Left hindlimb (tissue), 1 donor: ENCODE measurements at regions not wholly inside any gene's neighbourhood (a gene's known extent, or its start where the extent isn't known, plus 50 kb on each side); places are given as distances from the start of the nearest gene placed in this dataset.

ENCODE experiments used
- DNase-seq: peaks from one replicate; pipeline ENCODE4 v3.0.0-alpha.2; 2018

- DNase-seq = no peak
Observed at GRCh38 chr3:162139841-162140240, 643.2 kb downstream of the OTOL1 start.

DNA sequence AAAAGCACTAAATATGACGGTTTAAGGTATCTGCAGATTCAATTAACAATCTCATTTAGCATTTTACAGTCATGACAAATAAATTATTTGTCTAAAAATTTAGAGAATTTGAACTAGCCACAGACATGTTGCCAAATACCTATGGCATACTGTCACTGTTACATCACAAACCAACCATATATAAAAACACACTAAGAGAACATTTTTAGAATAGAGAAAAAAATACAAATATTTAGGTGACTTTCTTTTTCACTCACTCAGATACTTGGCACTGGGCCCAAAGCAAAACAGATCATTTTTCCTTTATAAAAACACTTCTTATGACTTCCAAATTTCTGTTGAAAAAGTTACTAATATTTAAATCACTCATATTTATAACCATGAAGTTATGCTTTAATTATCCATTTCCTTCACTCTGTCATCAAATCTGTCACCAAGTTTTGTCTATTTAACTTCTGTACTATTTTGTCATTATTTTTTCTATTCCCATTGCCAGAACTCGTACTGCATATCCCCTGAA lies 644.7 kb downstream of the OTOL1 start:
- no peak for DNase-seq

GRCh38 chr3:162142511-162142910 lies 645.9 kb downstream of the OTOL1 start:
- no peak for DNase-seq

DNA sequence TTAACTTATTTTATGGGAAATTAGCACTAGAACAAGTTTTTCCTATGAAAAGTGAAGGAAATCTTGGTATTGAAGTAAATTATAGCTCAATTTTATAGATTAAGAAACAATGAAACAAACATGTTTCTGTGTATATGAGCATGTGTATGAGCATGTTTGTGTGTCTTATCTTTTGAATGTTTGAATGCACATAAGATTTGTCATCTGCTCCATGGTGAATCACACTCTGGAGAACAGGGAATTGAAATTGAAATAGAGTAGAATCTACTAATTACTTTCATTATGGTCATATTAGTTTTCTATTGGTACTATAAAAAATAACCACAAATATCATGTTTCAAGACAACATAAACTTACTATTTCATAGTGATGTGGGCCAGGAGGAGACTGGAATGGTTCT lies 646.6 kb downstream of the OTOL1 start:
- DNase-seq = no peak

DNA sequence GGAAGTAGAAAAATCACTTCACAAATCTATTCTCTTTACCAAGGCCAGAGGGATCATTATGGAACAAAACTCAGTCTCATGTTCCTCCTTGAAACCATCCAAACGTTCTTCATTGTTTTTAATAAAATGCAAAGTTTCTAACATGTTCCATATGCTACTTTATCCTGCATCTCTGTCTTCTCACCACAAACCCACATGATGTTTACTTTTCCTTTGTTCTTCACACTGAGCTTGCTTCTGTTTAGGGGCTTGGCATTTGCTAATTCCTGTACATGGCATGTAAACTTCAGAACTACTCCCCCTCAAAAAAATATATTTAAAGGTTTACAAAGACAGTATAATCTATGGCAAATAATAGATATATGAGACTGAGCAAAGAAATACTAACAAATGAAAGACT lies 651.4 kb downstream of the OTOL1 start:
- DNase-seq = no peak

- DNase-seq = no peak
Observed at GRCh38 chr3:162150790-162151189, 654.2 kb downstream of the OTOL1 start.

GRCh38 chr3:162152636-162153035 lies 656.0 kb downstream of the OTOL1 start:
- no peak for DNase-seq

GRCh38 chr3:162161595-162161994 lies 665.0 kb downstream of the OTOL1 start:
- no peak for DNase-seq

GRCh38 chr3:162165346-162165745 lies 668.7 kb downstream of the OTOL1 start:
- no peak for DNase-seq

DNA sequence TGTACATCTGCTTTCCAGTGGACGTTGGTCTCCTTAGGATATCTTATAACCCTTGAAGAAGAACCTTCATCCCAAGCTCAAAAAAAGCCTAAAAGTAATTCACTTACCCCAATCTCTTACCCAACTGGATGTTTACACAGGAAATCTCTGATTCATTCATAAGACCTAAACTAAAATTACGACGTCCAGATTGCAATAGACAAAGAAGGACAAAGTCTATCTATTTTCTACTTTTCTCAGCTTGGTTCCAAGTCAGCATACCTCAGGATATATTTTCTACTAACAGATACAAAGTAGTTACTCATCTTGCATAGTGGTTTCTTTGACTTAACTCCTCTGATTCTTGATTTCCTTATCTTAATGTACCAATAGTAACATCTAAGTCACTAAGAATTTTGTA lies 669.9 kb downstream of the OTOL1 start:
- DNase-seq = no peak

GRCh38 chr3:162168715-162169114 lies 672.1 kb downstream of the OTOL1 start:
- no peak for DNase-seq

DNA sequence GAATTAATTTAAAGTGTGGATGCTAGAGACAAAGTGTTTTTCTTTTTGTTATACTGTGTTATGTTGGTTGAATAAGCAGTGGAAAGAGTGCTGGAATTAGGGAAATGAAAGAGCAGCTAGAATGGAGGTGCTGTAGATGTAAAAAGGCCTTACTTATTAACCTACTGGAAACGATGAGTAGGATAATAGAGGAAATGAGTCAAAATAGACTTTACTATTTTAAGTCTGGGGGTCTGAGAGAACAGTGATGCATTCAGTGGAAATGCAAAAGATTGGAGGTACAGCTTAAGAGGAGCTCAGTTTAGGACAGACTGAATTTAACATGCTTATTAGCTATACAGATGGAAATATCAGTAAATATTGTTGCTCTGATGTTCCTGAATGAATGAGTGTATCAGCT lies 674.0 kb downstream of the OTOL1 start:
- no peak for DNase-seq

- DNase-seq = no peak
Observed at GRCh38 chr3:162171970-162172369, 675.4 kb downstream of the OTOL1 start.

GRCh38 chr3:162175145-162175544 lies 678.5 kb downstream of the OTOL1 start:
- DNase-seq = no peak

DNA sequence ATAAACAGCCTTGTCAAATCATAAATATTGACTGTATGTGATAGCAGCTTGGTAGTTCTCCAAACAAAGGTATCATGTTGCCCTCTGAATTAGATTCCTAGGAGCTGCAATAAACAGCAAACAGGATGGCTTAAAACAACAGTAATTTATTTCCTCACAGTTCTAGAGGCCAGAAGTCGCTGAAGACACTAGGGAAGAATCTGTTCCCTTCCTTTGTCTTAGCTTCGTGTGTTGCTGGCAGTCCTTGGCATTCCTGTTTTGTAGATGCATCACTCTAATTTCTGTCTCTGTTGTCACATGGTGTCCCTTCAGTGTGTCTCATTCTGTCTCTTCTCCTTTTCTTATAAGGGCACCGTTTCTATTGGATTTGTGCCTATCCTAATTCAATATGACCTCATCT lies 679.3 kb downstream of the OTOL1 start:
- no peak for DNase-seq

GRCh38 chr3:162183440-162183839 lies 686.8 kb downstream of the OTOL1 start:
- no peak for DNase-seq

DNA sequence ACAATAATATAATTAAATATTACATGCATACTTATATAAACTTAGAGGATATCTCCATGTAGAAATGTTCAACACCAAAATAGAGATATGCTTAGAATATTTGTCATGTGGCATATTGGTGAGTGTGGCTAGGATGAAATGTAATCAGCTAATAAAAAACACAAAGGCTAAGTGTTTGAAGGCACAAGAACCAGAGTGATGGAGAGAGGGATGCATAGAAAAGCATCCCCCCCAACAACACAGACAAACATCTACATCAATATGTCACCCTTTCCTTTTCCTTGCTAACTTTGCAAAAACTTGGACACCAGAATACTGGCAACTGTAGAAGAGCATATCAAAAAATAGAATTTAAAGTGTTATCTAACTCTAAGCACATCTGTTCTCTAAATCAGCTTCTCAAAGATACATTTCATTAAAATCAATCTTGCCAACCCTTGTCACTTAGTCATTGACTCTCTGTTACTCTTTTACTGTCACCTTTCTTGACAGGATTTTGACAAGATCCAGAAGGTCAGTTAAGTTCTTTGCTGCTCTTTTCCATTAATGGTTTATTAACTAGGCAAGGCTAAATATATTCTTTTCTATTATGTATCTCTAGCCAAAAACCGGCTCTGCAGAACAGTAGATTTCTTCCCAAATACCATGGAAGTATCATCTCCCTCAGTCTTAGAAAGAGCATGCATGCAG lies 695.9 kb downstream of the OTOL1 start:
- no peak for DNase-seq

- DNase-seq = no peak
Observed at GRCh38 chr3:162193148-162194095, 696.8 kb downstream of the OTOL1 start.

GRCh38 chr3:162195147-162195546 lies 698.5 kb downstream of the OTOL1 start:
- no peak for DNase-seq

DNA sequence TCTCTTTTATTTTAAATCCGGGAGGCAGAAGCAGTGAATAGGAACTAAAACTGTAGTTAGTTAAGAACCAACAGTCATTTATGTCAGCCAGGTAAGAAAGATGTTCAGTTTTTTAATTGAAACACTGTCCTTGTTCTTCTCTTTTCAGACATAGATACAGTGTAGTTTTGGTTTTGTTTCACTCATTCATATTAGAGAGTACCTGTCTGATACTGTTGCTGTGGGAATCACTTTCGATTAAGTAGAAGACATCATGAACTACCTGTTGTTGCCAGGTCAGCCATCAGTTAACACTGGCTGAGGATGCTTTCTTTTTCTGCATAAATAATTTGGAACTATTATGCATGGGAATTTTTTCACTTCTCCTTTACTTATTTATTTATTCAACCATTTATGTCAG lies 700.4 kb downstream of the OTOL1 start:
- no peak for DNase-seq

GRCh38 chr3:162200836-162201235 lies 704.2 kb downstream of the OTOL1 start:
- DNase-seq = no peak

GRCh38 chr3:162206648-162207047 lies 710.0 kb downstream of the OTOL1 start:
- no peak for DNase-seq

DNA sequence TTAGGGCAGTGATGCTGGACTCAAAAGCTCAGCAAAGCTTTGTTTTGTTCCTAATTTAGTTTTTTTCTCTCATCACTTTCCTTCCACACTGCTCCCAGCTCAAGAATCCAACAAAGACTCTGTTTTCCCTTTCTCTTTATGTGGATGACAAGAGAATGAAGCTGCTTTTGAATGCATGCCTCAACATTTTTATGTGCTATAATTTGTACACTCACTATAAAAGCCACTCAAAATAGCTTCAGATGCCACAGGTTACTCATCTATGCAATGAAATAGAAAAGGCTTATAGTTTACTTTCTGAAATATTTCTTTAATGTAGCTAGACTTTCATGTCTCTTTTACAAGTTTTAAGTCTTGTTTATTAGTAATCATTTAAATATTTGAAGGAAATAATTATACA lies 714.9 kb downstream of the OTOL1 start:
- no peak for DNase-seq

- DNase-seq = no peak
Observed at GRCh38 chr3:162213196-162213595, 716.6 kb downstream of the OTOL1 start.
